ENCODE measurements at regions not wholly inside any gene's neighbourhood (a gene's known extent, or its start where the extent isn't known, plus 50 kb on each side); places are given as distances from the start of the nearest gene placed in this dataset.

- H3K4me3 ChIP-seq (ENCODE audit: low read depth, low read length) = no peak overlapping the region
- DNase-seq (ENCODE audit: low read depth) = no peak
- TF ChIP-seq CTCF (IDR thresholded peaks at IDR 0.05; ENCODE audit: insufficient read depth, low read length) = no peak
These were observed 174.1 kb upstream of the STARD13 start for GRCh38 chr13:33459702-33460101.

GRCh38 chr13:33462109-33462508 lies 176.6 kb upstream of the STARD13 start:
- no peak for TF ChIP-seq CTCF (IDR thresholded peaks at IDR 0.05; ENCODE audit: insufficient read depth, low read length)
- no peak overlapping the region for H3K4me3 ChIP-seq (ENCODE audit: low read depth, low read length)
- DNase-seq (ENCODE audit: low read depth) = no peak

GRCh38 chr13:33464345-33464744 lies 178.8 kb upstream of the STARD13 start:
- H3K4me3 ChIP-seq (ENCODE audit: low read depth, low read length) = no peak overlapping the region
- no peak for DNase-seq (ENCODE audit: low read depth)
- TF ChIP-seq CTCF (IDR thresholded peaks at IDR 0.05; ENCODE audit: insufficient read depth, low read length) = no peak

GRCh38 chr13:33466262-33466661 lies 180.7 kb upstream of the STARD13 start:
- no peak for TF ChIP-seq CTCF (IDR thresholded peaks at IDR 0.05; ENCODE audit: insufficient read depth, low read length)
- H3K4me3 ChIP-seq (ENCODE audit: low read depth, low read length) = no peak overlapping the region
- DNase-seq (ENCODE audit: low read depth) = no peak

- no peak for TF ChIP-seq CTCF (IDR thresholded peaks at IDR 0.05; ENCODE audit: insufficient read depth, low read length)
- no peak overlapping the region for H3K4me3 ChIP-seq (ENCODE audit: low read depth, low read length)
- DNase-seq (ENCODE audit: low read depth) = no peak
These were observed 182.0 kb upstream of the STARD13 start for GRCh38 chr13:33467556-33467955.

- TF ChIP-seq CTCF (IDR thresholded peaks at IDR 0.05; ENCODE audit: insufficient read depth, low read length) = no peak
- DNase-seq (ENCODE audit: low read depth) = no peak
- H3K4me3 ChIP-seq (ENCODE audit: low read depth, low read length) = no peak overlapping the region
These were observed 185.6 kb upstream of the STARD13 start for GRCh38 chr13:33471204-33471603.

- DNase-seq (ENCODE audit: low read depth) = no peak
- H3K4me3 ChIP-seq (ENCODE audit: low read depth, low read length) = no peak overlapping the region
- TF ChIP-seq CTCF (IDR thresholded peaks at IDR 0.05; ENCODE audit: insufficient read depth, low read length) = no peak
These were observed 186.9 kb upstream of the STARD13 start for GRCh38 chr13:33472446-33472845.

Measured in fibroblast of the aortic adventitia (primary cell).